ENCODE measurements at regions not wholly inside any gene's neighbourhood (a gene's known extent, or its start where the extent isn't known, plus 50 kb on each side); places are given as distances from the start of the nearest gene placed in this dataset.

GRCh38 chr6:115735610-115736009, 325.1 kb downstream of the FRK start:
- DNase-seq (no peak), ATAC-seq (no peak)
- intact Hi-C loops (cut with DNase I): no loop called here

GRCh38 chr6:115733426-115733825, 327.3 kb downstream of the FRK start:
- ATAC-seq (no peak), DNase-seq (no peak)
- intact Hi-C loops (cut with DNase I): no loop called here

- intact Hi-C loops (cut with DNase I): no loop called here
- ATAC-seq (no peak), DNase-seq (no peak)
Observed at GRCh38 chr6:115729036-115729435, 331.7 kb downstream of the FRK start.

- ATAC-seq: no peak
- DNase-seq: no peak
- intact Hi-C loops (cut with DNase I): no loop called here
Observed at GRCh38 chr6:115728171-115728570, 332.5 kb downstream of the FRK start.

- DNase-seq (no peak), ATAC-seq (no peak)
- intact Hi-C loops (cut with DNase I): no loop called here
Observed at GRCh38 chr6:115721564-115721963, 339.1 kb downstream of the FRK start.

GRCh38 chr6:115720900-115721299, 339.8 kb downstream of the FRK start:
- DNase-seq (no peak), ATAC-seq (no peak)
- intact Hi-C loops (cut with DNase I): no loop called here

- DNase-seq: no peak
- intact Hi-C loops (cut with DNase I): no loop called here
- no peak for ATAC-seq
Observed at GRCh38 chr6:115717472-115717871, 343.2 kb downstream of the FRK start.

GRCh38 chr6:115717062-115717461, 343.6 kb downstream of the FRK start:
- no peak for DNase-seq
- ATAC-seq: no peak
- intact Hi-C loops (cut with DNase I): no loop called here

- no peak for ATAC-seq
- no peak for DNase-seq
- intact Hi-C loops (cut with DNase I): no loop called here
Observed at GRCh38 chr6:115712291-115712961, 348.3 kb downstream of the FRK start.

GRCh38 chr6:115708850-115709249, 351.8 kb downstream of the FRK start:
- ATAC-seq (no peak), DNase-seq (no peak)
- intact Hi-C loops (cut with DNase I): no loop called here

GRCh38 chr6:115706981-115707380, 353.7 kb downstream of the FRK start:
- ATAC-seq (no peak), DNase-seq (no peak)
- intact Hi-C loops (cut with DNase I): no loop called here

- intact Hi-C loops (cut with DNase I): no loop called here
- no peak for DNase-seq
- ATAC-seq: no peak
Observed at GRCh38 chr6:115706324-115706723, 354.4 kb downstream of the FRK start.

GRCh38 chr6:115704028-115704427, 356.7 kb downstream of the FRK start:
- intact Hi-C loops (cut with DNase I): no loop called here
- no peak for DNase-seq

GRCh38 chr6:115691433-115691832, 369.3 kb downstream of the FRK start:
- ATAC-seq (no peak), DNase-seq (no peak)
- intact Hi-C loops (cut with DNase I): no loop called here

More at GRCh38 chr6:115704028-115704427, 356.7 kb downstream of the FRK start:
- no peak for ATAC-seq

- no peak for DNase-seq
- intact Hi-C loops (cut with DNase I): no loop called here
- ATAC-seq: no peak
Observed at GRCh38 chr6:115690854-115691253, 369.8 kb downstream of the FRK start.

GRCh38 chr6:115681978-115682775, 378.5 kb downstream of the FRK start:
- no peak for DNase-seq
- ATAC-seq: no peak
- intact Hi-C loops (cut with DNase I): no loop called here

GRCh38 chr6:115680621-115681020, 380.1 kb downstream of the FRK start:
- peak; percentile 72 to 97 for ATAC-seq
- intact Hi-C loops (cut with DNase I): no loop called here
- no peak for DNase-seq

- ATAC-seq: no peak
- no peak for DNase-seq
- intact Hi-C loops (cut with DNase I): no loop called here
Observed at GRCh38 chr6:115677198-115677597, 383.5 kb downstream of the FRK start.

GRCh38 chr6:115675443-115675842, 385.2 kb downstream of the FRK start:
- ATAC-seq (no peak), DNase-seq (no peak)
- intact Hi-C loops (cut with DNase I): no loop called here

- ATAC-seq: no peak
- intact Hi-C loops (cut with DNase I): no loop called here
Observed at GRCh38 chr6:115668781-115669180, 391.9 kb downstream of the FRK start.

GRCh38 chr6:115668211-115668610, 392.5 kb downstream of the FRK start:
- intact Hi-C loops (cut with DNase I): no loop called here
- ATAC-seq (no peak), DNase-seq (no peak)

More at GRCh38 chr6:115668781-115669180, 391.9 kb downstream of the FRK start:
- no peak for DNase-seq

Measured in left cardiac atrium (tissue), 4 donors.